ENCODE measurements at regions not wholly inside any gene's neighbourhood (a gene's known extent, or its start where the extent isn't known, plus 50 kb on each side); places are given as distances from the start of the nearest gene placed in this dataset.

DNA sequence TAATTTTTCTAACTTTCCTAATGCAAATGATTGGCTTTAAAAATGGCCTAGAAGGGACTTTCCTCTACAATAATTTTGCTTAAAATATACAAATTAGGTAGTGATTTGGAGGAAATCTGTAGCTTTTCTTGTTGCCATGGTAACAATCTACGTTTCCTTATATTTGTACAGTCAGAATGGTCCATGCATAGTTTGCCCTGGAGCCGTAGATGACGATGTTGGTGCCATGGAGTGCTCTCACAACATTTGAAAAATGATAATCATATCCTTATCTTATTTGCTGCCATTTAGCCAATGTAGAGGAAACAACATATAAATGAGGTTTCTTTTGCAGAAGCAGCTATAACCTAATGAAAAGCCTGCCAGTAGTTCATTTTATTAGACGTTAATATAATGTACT, 89.0 kb upstream of the NMU start:
- Histone ChIP-seq H3K79me2 (ENCODE audit: control insufficient read depth, insufficient read depth, low read length) (no peaks in the 10 kb centered on the region), H3K4me3 (replicated peaks in 1 of 4; ENCODE audit: control extremely low read depth in 1 of 4, insufficient read depth in 1 of 4, low read depth in 3 of 4, low read length in 4 of 4) (no peak overlapping the region), H3K36me3 (ENCODE audit: control insufficient read depth, insufficient read depth, low read length) (no peaks in the 10 kb centered on the region), H3K4me1 (ENCODE audit: control insufficient read depth, extremely low read depth, insufficient read depth, low read length) (no peaks in the 10 kb centered on the region), H3K27me3 (ENCODE audit: control insufficient read depth, insufficient read depth, low read length) (no peaks in the 10 kb centered on the region), H3K27ac (ENCODE audit: insufficient read depth, low read length) (no peak overlapping the region), H3K4me2 (ENCODE audit: extremely low read depth, insufficient read depth, low read length) (no peak overlapping the region), H3K9ac (ENCODE audit: insufficient read depth, low read length) (no peak overlapping the region), H3K9me3 (ENCODE audit: control insufficient read depth, insufficient read depth, low read depth, low read length) (no peaks in the 10 kb centered on the region), H4K20me1 (ENCODE audit: control insufficient read depth, extremely low read depth, insufficient read depth, low read length) (no peaks in the 10 kb centered on the region), H2AFZ (ENCODE audit: low read length) (no peak overlapping the region)
- no peak for DNase-seq (ENCODE audit: low read depth in 2 of 2)
- TF ChIP-seq EZH2 (IDR thresholded peaks at IDR 0.05; ENCODE audit: low read length, missing control alignments) = no peak
- TF ChIP-seq, protein P1, sequence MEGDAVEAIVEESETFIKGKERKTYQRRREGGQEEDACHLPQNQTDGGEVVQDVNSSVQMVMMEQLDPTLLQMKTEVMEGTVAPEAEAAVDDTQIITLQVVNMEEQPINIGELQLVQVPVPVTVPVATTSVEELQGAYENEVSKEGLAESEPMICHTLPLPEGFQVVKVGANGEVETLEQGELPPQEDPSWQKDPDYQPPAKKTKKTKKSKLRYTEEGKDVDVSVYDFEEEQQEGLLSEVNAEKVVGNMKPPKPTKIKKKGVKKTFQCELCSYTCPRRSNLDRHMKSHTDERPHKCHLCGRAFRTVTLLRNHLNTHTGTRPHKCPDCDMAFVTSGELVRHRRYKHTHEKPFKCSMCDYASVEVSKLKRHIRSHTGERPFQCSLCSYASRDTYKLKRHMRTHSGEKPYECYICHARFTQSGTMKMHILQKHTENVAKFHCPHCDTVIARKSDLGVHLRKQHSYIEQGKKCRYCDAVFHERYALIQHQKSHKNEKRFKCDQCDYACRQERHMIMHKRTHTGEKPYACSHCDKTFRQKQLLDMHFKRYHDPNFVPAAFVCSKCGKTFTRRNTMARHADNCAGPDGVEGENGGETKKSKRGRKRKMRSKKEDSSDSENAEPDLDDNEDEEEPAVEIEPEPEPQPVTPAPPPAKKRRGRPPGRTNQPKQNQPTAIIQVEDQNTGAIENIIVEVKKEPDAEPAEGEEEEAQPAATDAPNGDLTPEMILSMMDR (conservative IDR thresholded peaks at IDR 0.05 in 1 of 2, IDR thresholded peaks at IDR 0.05 in 1 of 2; ENCODE audit: low read depth in 1 of 2, low read length in 2 of 2) = no peak

DNA sequence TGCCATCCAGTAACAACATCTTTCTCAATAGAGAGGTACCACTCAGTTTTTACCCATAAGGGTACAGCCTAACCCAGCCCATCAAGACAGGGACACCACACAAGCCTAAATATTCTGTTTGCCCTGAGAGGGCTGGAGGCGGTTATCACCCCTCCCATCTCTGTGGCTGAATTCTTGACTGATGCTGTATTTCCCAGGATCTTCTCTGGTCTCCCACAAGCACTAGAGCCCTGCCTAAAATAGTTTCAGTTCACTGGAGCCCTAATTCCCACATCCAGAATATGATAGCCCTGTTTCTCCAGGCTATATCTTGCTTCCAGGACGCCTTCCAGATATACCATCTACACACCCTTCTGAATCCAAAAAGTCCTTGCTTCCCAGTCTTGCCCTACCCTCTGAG, 91.6 kb upstream of the NMU start:
- no peak overlapping the region for H3K4me2 ChIP-seq (ENCODE audit: extremely low read depth, insufficient read depth, low read length)
- no peak for TF ChIP-seq EZH2 (IDR thresholded peaks at IDR 0.05; ENCODE audit: low read length, missing control alignments)
- TF ChIP-seq, protein P1 (conservative IDR thresholded peaks at IDR 0.05 in 1 of 2, IDR thresholded peaks at IDR 0.05 in 1 of 2; ENCODE audit: low read depth in 1 of 2, low read length in 2 of 2) = no peak
- no peaks in the 10 kb centered on the region for H3K4me1 ChIP-seq (ENCODE audit: control insufficient read depth, extremely low read depth, insufficient read depth, low read length)

DNA sequence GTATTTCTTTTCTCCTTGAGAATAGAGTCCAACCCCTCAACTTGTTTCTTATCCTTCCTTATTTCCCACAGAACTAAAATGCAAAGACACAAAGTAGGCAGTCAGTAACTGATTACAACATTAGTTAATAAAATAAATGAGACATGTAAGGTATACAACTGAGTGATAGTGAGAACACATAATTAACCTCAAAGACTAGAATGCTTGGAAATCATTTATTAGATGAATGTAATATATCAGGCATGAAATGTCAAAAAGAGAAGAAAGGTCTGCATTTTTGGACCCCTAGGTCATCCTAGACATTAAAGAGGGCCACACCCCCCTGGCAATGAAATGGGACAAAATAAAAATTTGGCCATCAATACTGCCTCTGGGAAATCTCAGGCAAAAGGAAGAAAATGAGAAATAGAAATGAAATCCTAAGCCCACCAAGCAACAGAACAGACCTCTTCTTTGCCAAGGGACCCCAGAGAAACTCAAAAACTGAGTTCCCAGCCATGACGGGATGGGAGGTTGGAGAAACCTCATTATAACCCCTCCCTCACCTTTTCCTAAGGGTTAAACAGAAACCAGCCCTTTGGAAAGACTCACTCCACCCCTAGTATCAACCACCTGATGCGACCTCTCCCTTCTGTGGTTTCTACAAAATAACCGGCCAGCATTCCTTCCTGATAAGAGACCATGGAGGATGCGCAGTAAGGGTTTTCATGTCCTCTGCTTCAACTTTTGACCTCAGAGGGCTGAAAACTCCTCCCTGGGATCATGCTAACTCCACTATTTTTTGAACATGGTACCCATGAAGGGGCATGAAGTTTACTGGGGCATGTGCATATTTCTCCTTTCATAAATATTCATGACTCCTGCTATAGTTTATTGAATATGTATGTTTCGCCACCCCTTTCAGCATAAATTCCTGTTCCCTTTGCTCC, 90.0 kb upstream of the EXOC1L start:
- Histone ChIP-seq H3K9ac (ENCODE audit: insufficient read depth, low read length) (no peak overlapping the region), H3K9me3 (ENCODE audit: control insufficient read depth, insufficient read depth, low read depth, low read length) (no peaks in the 10 kb centered on the region), H3K4me1 (ENCODE audit: control insufficient read depth, extremely low read depth, insufficient read depth, low read length) (no peaks in the 10 kb centered on the region), H2AFZ (ENCODE audit: low read length) (no peak overlapping the region), H3K27me3 (ENCODE audit: control insufficient read depth, insufficient read depth, low read length) (no peaks in the 10 kb centered on the region), H3K4me2 (ENCODE audit: extremely low read depth, insufficient read depth, low read length) (no peak overlapping the region), H3K27ac (ENCODE audit: insufficient read depth, low read length) (no peak overlapping the region), H3K79me2 (ENCODE audit: control insufficient read depth, insufficient read depth, low read length) (no peaks in the 10 kb centered on the region), H3K4me3 (replicated peaks in 1 of 4; ENCODE audit: control extremely low read depth in 1 of 4, insufficient read depth in 1 of 4, low read depth in 3 of 4, low read length in 4 of 4) (no peak overlapping the region), H4K20me1 (ENCODE audit: control insufficient read depth, extremely low read depth, insufficient read depth, low read length) (no peaks in the 10 kb centered on the region), H3K36me3 (ENCODE audit: control insufficient read depth, insufficient read depth, low read length) (no peaks in the 10 kb centered on the region)
- DNase-seq (ENCODE audit: low read depth in 2 of 2) = no peak
- no peak for TF ChIP-seq EZH2 (IDR thresholded peaks at IDR 0.05; ENCODE audit: low read length, missing control alignments)
- TF ChIP-seq, protein P1 (conservative IDR thresholded peaks at IDR 0.05 in 1 of 2, IDR thresholded peaks at IDR 0.05 in 1 of 2; ENCODE audit: low read depth in 1 of 2, low read length in 2 of 2) = no peak

More for the DNA sequence above, 91.6 kb upstream of the NMU start:
- Histone ChIP-seq H3K36me3 (ENCODE audit: control insufficient read depth, insufficient read depth, low read length) (no peaks in the 10 kb centered on the region), H3K9ac (ENCODE audit: insufficient read depth, low read length) (no peak overlapping the region), H3K27ac (ENCODE audit: insufficient read depth, low read length) (no peak overlapping the region), H4K20me1 (ENCODE audit: control insufficient read depth, extremely low read depth, insufficient read depth, low read length) (no peaks in the 10 kb centered on the region), H3K79me2 (ENCODE audit: control insufficient read depth, insufficient read depth, low read length) (no peaks in the 10 kb centered on the region), H3K4me3 (replicated peaks in 1 of 4; ENCODE audit: control extremely low read depth in 1 of 4, insufficient read depth in 1 of 4, low read depth in 3 of 4, low read length in 4 of 4) (no peak overlapping the region), H3K27me3 (ENCODE audit: control insufficient read depth, insufficient read depth, low read length) (no peaks in the 10 kb centered on the region), H3K9me3 (ENCODE audit: control insufficient read depth, insufficient read depth, low read depth, low read length) (no peaks in the 10 kb centered on the region), H2AFZ (ENCODE audit: low read length) (no peak overlapping the region)
- no peak for DNase-seq (ENCODE audit: low read depth in 2 of 2)
